Left ventricle myocardium inferior (tissue), 1 donor: ENCODE measurements at regions not wholly inside any gene's neighbourhood (a gene's known extent, or its start where the extent isn't known, plus 50 kb on each side); places are given as distances from the start of the nearest gene placed in this dataset.

ENCODE experiments used
- DNase-seq: peaks from one replicate; pipeline ENCODE4 v3.0.0-alpha.2; 2020
- H3K27ac ChIP-seq: fragments of 200-600 bp; replicated peaks from 2 replicates; pipeline ENCODE4 v1.8.0; 2021
- H3K27me3 ChIP-seq: fragments of 200-600 bp; 2 replicates; pipeline ENCODE4 v1.8.0; 2021; ENCODE audit warnings: low read depth
- H3K36me3 ChIP-seq: fragments of 200-600 bp; 2 replicates; pipeline ENCODE4 v1.8.0; 2021
- H3K4me1 ChIP-seq: fragments of 200-600 bp; 2 replicates; pipeline ENCODE4 v1.8.0; 2021
- H3K4me3 ChIP-seq: fragments of 200-600 bp; 2 replicates; pipeline ENCODE4 v1.8.0; 2021; ENCODE audit warnings: mild to moderate bottlenecking, moderate library complexity
- H3K9me3 ChIP-seq: fragments of 200-600 bp; replicated peaks from 2 replicates; pipeline ENCODE4 v1.8.0; 2021
- CTCF ChIP-seq: fragments of 200-600 bp; IDR thresholded peaks from 2 replicates; pipeline ENCODE4 v1.8.0; 2021; ENCODE audit warnings: antibody characterized with exemption, mild to moderate bottlenecking, borderline replicate concordance
- intact Hi-C: fragments of 100-400 bp; cut with micrococcal nuclease; formaldehyde crosslinking; loops from one replicate; pipeline ENCODE4 v1.11.0; 2022
- donor health status: DM: no; HTN: yes; CAD: no; lungs with severe emphysema.

DNA sequence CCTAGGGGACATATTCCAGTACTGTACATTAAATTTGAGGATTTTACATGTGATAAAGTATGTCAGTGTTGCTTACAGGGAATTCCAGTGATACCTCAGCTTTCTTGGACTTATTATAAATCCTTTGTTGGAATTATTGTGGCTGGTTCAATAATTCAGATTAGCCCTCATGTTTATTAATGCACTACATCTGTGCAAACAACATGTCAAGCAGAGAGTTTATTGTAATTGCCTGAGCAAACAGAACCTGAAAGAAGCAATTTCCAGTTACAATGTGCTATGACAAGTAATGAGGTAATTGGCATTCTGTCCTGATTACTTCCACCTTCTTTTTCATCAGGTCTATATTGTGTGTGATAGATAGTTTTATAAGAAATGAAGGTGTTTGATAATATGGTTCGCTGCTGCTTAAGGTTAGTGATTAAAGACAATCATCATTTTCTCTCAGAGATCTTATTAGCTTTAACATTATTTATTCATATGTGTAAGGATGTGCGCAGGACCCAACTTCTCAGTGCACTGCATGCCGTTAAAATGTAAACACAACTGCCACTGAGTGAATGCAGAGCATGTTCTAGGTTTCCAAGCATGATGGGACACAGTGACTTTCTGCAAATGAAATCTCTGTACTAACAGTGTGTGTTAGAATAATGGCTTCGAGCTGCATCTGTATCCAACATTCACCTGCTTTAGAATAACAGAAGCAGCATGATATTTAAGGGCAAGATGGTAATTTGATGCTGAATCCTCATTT lies 973.7 kb upstream of the POU3F3 start:
- no peaks in the 10 kb centered on the region for H3K36me3 ChIP-seq

GRCh38 chr2:103887625-103888024 lies 966.3 kb upstream of the POU3F3 start:
- intact Hi-C loops, result no loop called here
- no peaks in the 10 kb centered on the region for H3K4me1 ChIP-seq
- no peak for TF ChIP-seq CTCF

More for the DNA sequence above, 973.7 kb upstream of the POU3F3 start:
- Histone ChIP-seq H3K4me1 (no peaks in the 10 kb centered on the region), H3K4me3 (no peak overlapping the region), H3K9me3 (no peaks in the 10 kb centered on the region), H3K27me3 (no peaks in the 10 kb centered on the region), H3K27ac (no peak overlapping the region)
- intact Hi-C loops, result no loop called here
- no peak for TF ChIP-seq CTCF
- no peak for DNase-seq

DNA sequence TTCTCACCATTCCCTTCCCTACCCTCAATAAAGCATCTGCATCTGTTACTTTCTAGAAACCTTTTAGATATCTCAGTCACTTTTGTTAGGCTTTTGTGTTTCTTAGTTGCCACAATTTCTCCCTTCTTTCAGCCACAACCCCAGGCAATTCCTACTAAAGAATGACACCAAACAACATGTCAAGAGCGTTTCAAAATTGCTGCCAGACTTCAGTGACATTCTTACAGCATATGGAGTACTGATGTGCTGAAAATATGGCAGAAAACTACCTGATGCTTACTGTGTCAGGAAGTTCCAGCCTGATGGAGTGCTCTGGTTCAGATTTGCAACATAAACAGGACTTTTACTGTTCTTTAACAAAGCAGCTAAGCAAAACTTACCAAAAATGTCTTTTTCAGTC lies 957.7 kb upstream of the POU3F3 start:
- Histone ChIP-seq H3K27me3 (no peaks in the 10 kb centered on the region), H3K36me3 (no peaks in the 10 kb centered on the region), H3K4me1 (no peaks in the 10 kb centered on the region), H3K9me3 (peaks cover 5% of the 10 kb centered on the region), H3K27ac (no peak overlapping the region), H3K4me3 (no peak overlapping the region)
- TF ChIP-seq CTCF, result no peak
- DNase-seq, result no peak
- intact Hi-C loops, result no loop called here

More at GRCh38 chr2:103887625-103888024, 966.3 kb upstream of the POU3F3 start:
- no peak for DNase-seq
- Histone ChIP-seq H3K36me3 (no peaks in the 10 kb centered on the region), H3K9me3 (no peaks in the 10 kb centered on the region), H3K27me3 (no peaks in the 10 kb centered on the region), H3K4me3 (no peak overlapping the region), H3K27ac (no peak overlapping the region)

- no peak for DNase-seq
- Histone ChIP-seq H3K27ac (no peak overlapping the region), H3K36me3 (no peaks in the 10 kb centered on the region), H3K27me3 (no peaks in the 10 kb centered on the region), H3K4me3 (no peak overlapping the region), H3K4me1 (no peaks in the 10 kb centered on the region), H3K9me3 (peaks cover 5% of the 10 kb centered on the region)
- intact Hi-C loops, result no loop called here
- no peak for TF ChIP-seq CTCF
These were observed 955.4 kb upstream of the POU3F3 start for GRCh38 chr2:103898561-103898960.

- Histone ChIP-seq H3K27ac (no peak overlapping the region), H3K4me3 (no peak overlapping the region), H3K36me3 (no peaks in the 10 kb centered on the region), H3K9me3 (peaks cover 15% of the 10 kb centered on the region), H3K4me1 (no peaks in the 10 kb centered on the region), H3K27me3 (no peaks in the 10 kb centered on the region)
- TF ChIP-seq CTCF, result no peak
- intact Hi-C loops, result no loop called here
- no peak for DNase-seq
These were observed 951.6 kb upstream of the POU3F3 start for GRCh38 chr2:103902347-103902746.
